ENCODE measurements at regions not wholly inside any gene's neighbourhood (a gene's known extent, or its start where the extent isn't known, plus 50 kb on each side); places are given as distances from the start of the nearest gene placed in this dataset.
"Not testable (repeated sequence)": the region's sequence is repeated elsewhere in the genome, so short reads cannot be mapped to it uniquely, and the experiment has no call there.

DNA sequence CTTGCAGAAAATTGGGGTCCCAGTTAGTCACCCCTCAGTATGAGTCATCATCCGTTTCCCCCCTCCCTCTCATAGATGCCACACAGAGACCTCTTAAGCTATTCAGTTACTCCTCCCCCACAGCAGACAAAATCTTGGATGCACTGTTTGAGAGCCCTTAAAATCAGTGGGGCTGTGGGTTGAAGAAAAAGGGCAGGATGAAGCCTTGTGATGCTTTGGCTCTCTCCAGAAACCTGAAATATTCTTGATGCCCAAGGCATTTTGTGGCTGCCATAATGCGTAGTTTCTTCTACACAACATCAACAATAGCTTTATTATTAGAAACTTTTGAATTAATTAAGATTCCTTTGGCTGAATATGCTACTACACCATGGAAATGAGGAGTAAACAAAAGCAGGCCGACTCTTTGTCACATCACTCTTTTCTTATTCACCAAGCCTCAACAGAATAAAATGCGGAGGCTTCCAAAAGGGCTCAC, 133.8 kb downstream of the MRPS30 start:
- DNase-seq: peak in 4 of 51 donors; percentile 3 to 16 (median 8)

GRCh38 chr5:44943647-44944046, 134.9 kb downstream of the MRPS30 start:
- no peak for DNase-seq

- DNase-seq: no peak
Observed at GRCh38 chr5:44945743-44946142, 137.0 kb downstream of the MRPS30 start.

- no peak for DNase-seq
Observed at GRCh38 chr5:44949687-44950086, 140.9 kb downstream of the MRPS30 start.

DNA sequence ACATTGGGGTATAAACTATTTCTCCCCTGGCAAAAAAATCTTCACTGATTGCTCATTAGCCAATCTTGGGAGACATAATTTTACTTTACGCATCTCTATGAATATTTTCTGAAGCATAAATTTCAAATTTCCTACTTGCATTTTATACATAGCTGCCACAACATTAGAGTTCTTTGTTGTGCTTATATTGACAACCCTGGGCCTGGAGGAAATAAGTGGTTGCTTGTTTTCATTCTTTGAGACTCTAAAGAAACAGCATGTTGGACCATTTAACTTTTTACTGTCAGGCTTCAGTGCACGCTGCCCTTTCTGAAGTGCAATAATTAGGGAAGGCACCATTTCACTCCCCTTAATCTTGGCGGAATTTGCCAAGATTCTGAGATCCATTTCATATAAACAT, 142.6 kb downstream of the MRPS30 start:
- no peak for DNase-seq

- DNase-seq: no peak
Observed at GRCh38 chr5:44952376-44952775, 143.6 kb downstream of the MRPS30 start.

- DNase-seq: no peak
Observed at GRCh38 chr5:44953078-44953477, 144.3 kb downstream of the MRPS30 start.

- not testable (repeated sequence) for DNase-seq
Observed at GRCh38 chr5:44958943-44959454, 150.3 kb downstream of the MRPS30 start.

DNA sequence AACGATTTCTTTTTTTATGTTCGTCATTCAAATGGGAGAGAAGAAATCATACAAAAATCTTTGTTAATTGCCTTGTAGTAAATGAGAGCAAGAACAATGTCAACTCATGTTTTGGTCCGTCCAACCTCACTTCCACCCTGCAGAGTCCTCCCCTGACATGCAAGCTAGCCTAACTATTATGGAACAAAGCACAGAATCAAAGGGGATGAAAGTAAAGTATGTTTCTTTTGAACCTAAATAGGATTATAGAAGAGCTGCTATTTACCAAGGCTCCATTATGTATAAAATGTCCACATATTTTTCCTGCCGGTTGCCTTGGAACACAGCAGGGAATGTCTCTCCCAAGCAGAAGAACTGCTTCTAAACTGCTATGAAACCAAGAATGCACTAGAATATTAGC, 161.1 kb downstream of the MRPS30 start:
- no peak for DNase-seq

DNA sequence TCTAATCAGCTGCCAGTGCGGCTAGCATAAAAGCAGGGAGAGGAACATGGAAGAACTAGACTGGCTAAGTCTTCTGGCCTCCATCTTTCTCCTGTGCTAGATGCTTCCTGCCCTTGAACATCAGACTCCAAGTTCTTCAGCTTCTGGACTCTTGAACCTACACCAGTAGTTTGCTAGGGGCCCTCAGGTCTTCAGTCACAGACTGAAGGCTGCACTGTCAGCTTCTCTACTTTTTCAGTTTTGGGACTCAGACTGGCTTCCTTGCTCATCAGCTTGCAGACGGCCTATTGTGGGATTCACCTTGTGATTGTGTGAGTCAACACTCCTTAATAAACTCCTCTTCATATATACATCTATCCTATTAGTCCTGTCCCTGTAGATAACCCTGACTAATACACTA, 162.2 kb downstream of the MRPS30 start:
- DNase-seq: not testable (repeated sequence)

DNA sequence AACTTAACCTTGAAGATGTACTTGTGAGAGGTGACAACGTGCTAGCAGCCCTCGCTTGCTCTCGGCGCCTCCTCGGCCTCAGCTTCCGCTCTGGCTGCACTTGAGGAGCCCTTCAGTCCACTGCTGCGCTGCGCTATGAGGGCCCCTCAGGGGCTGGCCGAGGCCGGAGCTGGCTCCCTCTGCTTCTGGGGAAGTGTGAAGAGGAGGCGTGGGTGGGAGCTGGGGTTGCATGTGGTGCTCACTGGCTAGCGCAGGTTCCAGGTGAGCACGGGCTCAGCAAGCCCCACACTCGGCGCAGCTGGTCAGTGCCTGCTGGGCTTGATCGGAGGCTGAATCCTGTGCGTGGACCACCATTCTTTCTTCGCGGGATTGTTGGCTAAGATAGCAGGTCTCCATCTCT, 166.1 kb downstream of the MRPS30 start:
- peak in 1 of 51 donors; percentile 1 for DNase-seq

DNA sequence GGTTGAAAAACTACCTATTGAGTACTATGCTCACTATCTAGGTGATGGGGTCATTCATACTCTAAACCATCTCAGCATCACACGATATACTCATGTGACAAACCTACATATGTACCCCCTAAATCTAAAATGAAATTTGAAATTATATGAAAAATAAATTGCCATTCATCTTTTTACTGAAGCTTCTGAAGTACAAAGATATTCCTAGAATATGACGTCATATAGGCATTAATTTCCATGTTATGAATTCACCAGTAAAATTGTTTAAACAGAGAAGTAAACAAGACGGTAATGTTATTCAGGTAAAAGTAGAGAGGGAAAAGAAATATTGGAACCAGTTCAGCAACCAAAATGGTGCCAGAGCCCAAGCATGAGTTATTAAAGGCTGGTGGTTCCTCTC, 173.0 kb downstream of the MRPS30 start:
- DNase-seq: no peak

DNA sequence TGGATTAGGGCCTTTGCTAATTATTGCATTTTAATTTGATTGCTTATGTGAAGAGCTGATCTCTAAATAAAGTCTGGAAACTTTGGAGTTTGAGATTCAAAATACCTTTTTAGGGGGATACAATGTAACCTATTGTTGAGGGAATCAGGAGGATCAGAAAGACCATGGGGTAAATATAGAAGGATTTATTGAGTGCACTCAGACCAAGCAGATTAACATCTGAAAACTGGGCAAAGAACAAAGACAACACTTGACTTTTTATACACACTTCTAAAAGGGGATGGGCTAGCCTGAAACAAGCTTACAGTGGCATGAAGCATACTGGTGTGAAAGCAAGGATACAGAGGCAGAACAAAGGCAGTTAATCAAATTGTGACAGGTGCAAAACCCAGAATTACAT, 174.3 kb downstream of the MRPS30 start:
- no peak for DNase-seq

DNA sequence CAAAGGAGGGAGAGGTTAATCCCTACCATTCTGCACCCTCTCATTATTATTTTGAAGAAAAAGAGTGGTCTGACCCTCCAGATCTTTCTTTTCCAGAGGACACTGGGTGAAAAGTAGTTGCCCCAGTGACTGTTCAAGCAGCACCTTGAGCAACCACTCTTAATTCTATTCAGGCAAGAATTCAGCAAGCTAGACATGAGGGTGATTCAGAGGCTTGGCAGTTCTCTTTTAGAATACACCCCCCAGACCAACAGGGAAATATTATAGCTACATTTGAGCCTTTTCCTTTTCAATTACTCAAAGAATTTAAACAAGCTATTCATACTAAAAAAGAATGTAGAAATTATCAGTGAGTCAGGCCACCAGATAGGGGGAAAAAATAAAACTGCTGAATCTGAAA, 178.3 kb downstream of the MRPS30 start:
- peak in 1 of 51 donors; percentile 5 for DNase-seq

DNA sequence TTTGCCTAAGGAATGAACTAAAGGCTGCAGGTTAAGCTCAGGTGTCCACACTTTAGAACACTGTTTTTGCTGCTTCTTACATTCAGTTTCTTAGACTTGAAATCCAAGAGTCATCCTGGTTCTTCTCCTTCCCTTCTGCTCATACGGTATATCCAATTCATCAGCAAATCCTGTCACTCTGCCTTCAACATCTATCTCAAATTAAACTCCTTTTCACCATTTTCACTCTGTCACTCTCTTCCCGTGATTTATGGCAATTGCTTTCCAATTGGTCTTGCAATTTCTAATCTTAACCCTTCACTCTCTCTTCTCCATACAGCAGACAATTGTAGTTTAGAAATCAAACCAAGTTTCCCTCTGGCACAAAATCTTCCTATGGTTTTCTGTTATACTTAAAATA, 182.9 kb downstream of the MRPS30 start:
- DNase-seq: no peak

DNA sequence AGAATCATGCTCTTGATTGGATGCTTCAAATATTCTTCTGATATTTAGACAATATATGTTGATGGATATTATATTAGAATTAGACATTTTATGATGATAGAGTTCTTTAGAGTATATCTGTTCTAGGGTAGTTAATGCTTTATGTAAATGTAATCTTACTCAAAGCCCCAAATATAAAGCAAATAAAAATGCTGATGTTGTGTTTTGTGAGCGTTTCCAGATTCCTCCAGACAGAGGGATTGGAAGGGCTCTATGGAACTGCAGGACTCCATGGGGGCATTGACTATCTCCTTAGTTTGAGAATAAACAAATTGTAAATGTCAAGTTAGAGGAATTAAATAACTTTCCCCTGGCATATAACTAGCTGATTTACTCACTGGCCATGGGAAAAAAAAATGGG, 184.5 kb downstream of the MRPS30 start:
- no peak for DNase-seq

DNA sequence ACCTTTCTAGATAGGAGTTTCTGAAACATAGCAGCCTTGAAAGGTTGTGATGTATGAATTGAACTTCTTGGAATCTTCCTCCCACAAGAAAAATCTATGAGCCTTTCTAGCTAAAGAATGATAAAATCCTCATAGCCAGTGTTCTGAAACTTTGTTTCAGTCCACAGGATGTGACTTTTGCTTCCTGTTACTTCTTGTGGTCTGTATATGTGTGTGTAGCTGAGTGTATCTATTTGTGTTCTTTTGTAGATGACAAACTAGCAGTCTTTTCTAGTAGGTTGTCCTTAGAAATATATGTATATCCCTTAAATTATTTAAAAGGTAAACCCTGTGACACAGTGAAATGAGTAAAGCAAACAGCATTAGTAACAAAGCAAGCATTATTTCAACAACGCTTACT, 188.8 kb downstream of the MRPS30 start:
- no peak for DNase-seq

DNA sequence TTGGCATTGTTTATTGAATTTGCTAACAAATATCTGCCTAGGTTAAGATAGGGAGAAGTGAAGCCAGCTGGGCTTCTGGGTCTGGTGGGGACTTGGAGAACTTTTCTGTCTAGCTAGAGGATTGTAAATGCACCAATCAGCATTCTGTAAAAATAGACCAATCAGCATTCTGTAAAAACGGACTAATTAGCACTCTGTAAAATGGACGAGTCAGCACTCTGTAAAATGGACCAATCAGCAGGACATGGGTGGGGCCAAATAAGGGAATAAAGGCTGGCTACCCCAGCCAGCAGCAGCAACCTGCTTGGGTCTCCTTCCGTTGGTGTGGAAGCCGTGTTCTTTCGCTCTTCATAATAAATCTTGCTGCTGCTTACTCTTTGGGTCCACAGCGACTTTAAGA, 198.4 kb downstream of the MRPS30 start:
- DNase-seq: not testable (repeated sequence)

GRCh38 chr5:45017568-45017967, 208.8 kb downstream of the MRPS30 start:
- no peak for DNase-seq

- no peak for DNase-seq
Observed at GRCh38 chr5:45029553-45029952, 220.8 kb downstream of the MRPS30 start.

- DNase-seq: no peak
Observed at GRCh38 chr5:45035991-45036390, 227.2 kb downstream of the MRPS30 start.

DNA sequence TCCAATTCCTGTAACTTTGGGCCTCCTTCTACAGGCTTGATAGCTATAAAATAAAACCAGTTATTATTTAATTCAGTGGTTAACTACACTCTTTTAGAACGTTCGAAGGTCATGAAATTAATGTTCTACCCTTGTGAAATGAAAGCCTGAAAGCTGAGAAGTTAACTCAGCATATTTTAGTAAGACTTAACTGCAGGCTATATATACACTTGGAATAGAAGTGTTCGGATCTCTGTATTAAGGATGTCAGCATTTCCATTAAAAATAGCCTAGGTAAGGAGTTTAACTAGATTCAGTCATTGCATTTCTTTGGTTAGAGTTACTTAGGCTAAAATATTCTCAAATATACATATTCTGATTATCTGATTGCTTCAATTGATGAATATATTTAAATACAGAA, 229.2 kb downstream of the MRPS30 start:
- no peak for DNase-seq

GRCh38 chr5:45038366-45038987, 229.7 kb downstream of the MRPS30 start:
- peak in 3 of 51 donors; percentile 3 to 41 (median 6) for DNase-seq

DNA sequence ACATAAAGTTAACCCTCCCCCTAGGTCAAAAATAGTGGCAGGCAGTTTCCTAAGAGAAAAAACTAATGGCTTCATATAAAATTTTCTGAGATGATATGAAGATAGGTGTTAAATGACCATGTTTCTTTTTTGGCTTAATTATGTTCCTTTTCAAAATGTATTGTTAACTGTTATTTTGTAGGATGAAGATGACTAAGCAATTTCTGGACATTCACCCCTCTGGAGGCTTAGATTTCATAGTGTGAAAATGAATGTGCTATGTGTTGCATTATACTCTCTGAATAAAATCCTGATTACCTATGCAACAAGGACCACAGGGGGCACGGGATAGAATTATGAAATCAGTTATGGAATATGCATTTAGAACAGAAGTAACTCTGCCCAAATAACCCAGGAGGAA, 233.5 kb downstream of the MRPS30 start:
- DNase-seq: no peak

Data from hypothalamus (tissue), 51 donors.